ENCODE measurements at regions not wholly inside any gene's neighbourhood (a gene's known extent, or its start where the extent isn't known, plus 50 kb on each side); places are given as distances from the start of the nearest gene placed in this dataset.
A peak's percentile ranks its signal among the peaks of the same experiment; 100 is the strongest.

- ATAC-seq (no peak), DNase-seq (peak in 1 of 3 donors; percentile 4)
- TF ChIP-seq POLR2A (IDR thresholded peaks at IDR 0.05) (no peak), CTCF (IDR thresholded peaks at IDR 0.05) (no peak)
- Histone ChIP-seq H3K4me3 (no peak overlapping the region), H3K27ac (no peak overlapping the region), H3K4me1 (no peaks in the 10 kb centered on the region), H3K27me3 (no peaks in the 10 kb centered on the region), H3K9me3 (no peaks in the 10 kb centered on the region), H3K36me3 (no peaks in the 10 kb centered on the region)
- intact Hi-C loops (cut with DNase I): no loop called here
- WGBS (ENCODE audit: insufficient coverage, low coverage, low lambda C conversion rate, missing lambda C conversion rate): 29% methylated on average over 1 of the region's 1 CpG
Measured at GRCh38 chr10:130775311-130775710, 536.2 kb downstream of the TCERG1L start.

- Histone ChIP-seq H3K4me1 (no peaks in the 10 kb centered on the region), H3K4me3 (no peak overlapping the region), H3K27ac (no peak overlapping the region), H3K36me3 (no peaks in the 10 kb centered on the region), H3K9me3 (no peaks in the 10 kb centered on the region), H3K27me3 (no peaks in the 10 kb centered on the region)
- DNase-seq: peak in 1 of 3 donors; percentile 3
- TF ChIP-seq CTCF (IDR thresholded peaks at IDR 0.05): no peak
- no peak for TF ChIP-seq POLR2A (IDR thresholded peaks at IDR 0.05)
- intact Hi-C loops (cut with DNase I): no loop called here
- WGBS (ENCODE audit: insufficient coverage, low coverage, low lambda C conversion rate, missing lambda C conversion rate): 50% methylated on average over 10 of the region's 10 CpGs
- ATAC-seq: no peak
Measured at GRCh38 chr10:130776724-130777123, 534.8 kb downstream of the TCERG1L start.

DNA sequence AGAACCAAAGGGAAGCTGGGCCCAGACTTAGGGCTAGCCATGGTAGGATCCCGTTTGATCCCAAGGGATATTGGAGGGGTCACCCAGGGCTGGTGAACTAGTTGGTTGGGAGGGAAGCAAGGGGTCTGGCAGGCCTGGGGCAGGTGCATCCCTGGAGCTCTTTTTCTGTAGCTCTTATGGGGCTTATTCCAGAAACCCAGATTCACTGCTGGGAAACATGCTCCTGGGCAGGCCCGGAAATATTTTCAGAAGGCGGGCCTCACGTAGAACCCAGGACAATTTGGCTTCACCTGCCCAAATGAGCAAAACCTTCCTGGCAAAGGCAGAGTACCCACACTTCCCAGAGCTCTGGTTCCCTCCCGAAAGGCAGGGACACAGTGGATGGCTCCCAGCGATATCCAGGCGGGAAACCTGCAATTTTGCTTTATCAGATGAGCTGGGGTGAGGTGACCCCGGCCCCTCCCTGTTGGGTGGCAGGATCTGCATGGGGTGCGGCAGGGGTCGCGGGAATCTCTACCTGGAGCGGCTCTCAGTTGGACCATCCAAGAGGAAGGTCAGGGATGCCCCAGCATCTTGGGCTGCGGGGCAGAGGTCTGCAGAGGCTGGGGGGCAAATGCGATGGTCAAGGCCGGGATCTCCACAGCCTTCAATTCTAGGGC lies 533.9 kb downstream of the TCERG1L start:
- Histone ChIP-seq H3K4me1 (no peaks in the 10 kb centered on the region), H3K27me3 (no peaks in the 10 kb centered on the region), H3K9me3 (no peaks in the 10 kb centered on the region), H3K4me3 (no peak overlapping the region), H3K36me3 (no peaks in the 10 kb centered on the region), H3K27ac (no peak overlapping the region)
- peak in 1 of 3 donors; percentile 17 for DNase-seq
- TF ChIP-seq POLR2A (IDR thresholded peaks at IDR 0.05) (no peak), CTCF (IDR thresholded peaks at IDR 0.05) (no peak)
- 76% methylated on average over 4 of the region's 15 CpGs for WGBS (ENCODE audit: insufficient coverage, low coverage, low lambda C conversion rate, missing lambda C conversion rate)
- intact Hi-C loops (cut with DNase I): no loop called here
- ATAC-seq: no peak

DNA sequence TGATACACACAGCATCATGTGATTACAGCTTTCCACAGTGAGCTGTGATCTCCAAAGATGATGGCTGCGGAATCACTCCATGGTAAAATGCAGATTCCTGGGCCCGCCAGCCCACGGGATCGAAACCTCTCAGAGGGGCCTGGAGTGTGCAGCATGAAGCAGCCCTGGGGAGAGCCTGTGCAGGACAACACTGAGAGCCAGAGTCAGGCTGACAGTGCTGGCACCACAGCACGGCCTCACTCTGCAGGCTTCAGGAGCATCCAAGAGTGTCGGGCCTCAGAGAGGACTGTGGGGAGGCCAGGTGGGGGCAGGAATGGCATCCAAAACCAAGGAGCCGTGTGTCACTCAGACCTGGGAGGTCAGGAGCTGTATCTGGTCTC lies 533.4 kb downstream of the TCERG1L start:
- Histone ChIP-seq H3K36me3 (no peaks in the 10 kb centered on the region), H3K9me3 (no peaks in the 10 kb centered on the region), H3K4me1 (no peaks in the 10 kb centered on the region), H3K27me3 (no peaks in the 10 kb centered on the region), H3K27ac (no peak overlapping the region), H3K4me3 (no peak overlapping the region)
- no peak for ATAC-seq
- intact Hi-C loops (cut with DNase I): no loop called here
- no peak for TF ChIP-seq CTCF (IDR thresholded peaks at IDR 0.05)
- no peak for TF ChIP-seq POLR2A (IDR thresholded peaks at IDR 0.05)
- DNase-seq: peak in 1 of 3 donors; percentile 15
- whole genome bisulfite sequencing (ENCODE audit: insufficient coverage, low coverage, low lambda C conversion rate, missing lambda C conversion rate): 48% methylated on average over 3 of the region's 7 CpGs

- DNase-seq (no peak), ATAC-seq (no peak)
- no peak overlapping the region for H3K27ac ChIP-seq
- TF ChIP-seq POLR2A (IDR thresholded peaks at IDR 0.05): no peak
- TF ChIP-seq CTCF (IDR thresholded peaks at IDR 0.05): no peak
- no peaks in the 10 kb centered on the region for H3K36me3 ChIP-seq
- no peaks in the 10 kb centered on the region for H3K27me3 ChIP-seq
- no peaks in the 10 kb centered on the region for H3K9me3 ChIP-seq
- no peaks in the 10 kb centered on the region for H3K4me1 ChIP-seq
- 18% methylated on average over 4 of the region's 9 CpGs for WGBS (ENCODE audit: insufficient coverage, low coverage, low lambda C conversion rate, missing lambda C conversion rate)
- no peak overlapping the region for H3K4me3 ChIP-seq
- intact Hi-C loops (cut with DNase I): no loop called here
Measured at GRCh38 chr10:130780763-130781162, 530.8 kb downstream of the TCERG1L start.

All from right lobe of liver (tissue), 6 donors.